ENCODE measurements at regions not wholly inside any gene's neighbourhood (a gene's known extent, or its start where the extent isn't known, plus 50 kb on each side); places are given as distances from the start of the nearest gene placed in this dataset.

DNA sequence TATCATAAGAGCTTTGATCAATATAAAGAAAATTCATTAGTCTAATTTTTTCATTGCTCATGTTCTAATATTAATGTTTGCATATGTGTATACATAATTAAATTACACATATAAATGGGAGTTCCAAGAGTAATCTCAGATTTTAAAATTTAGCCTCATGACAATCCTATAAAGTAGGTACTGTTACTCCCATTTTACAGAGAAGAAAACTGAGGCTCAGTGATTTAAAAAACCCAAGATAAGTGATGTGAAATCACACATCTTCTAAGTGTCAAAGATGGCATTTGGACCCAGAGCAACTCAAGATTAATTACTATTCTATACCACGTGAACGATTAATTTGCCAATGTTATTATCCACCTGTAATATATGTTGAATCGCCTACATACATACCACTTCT lies 122.3 kb downstream of the TM2D1 start:
- Histone ChIP-seq H3K36me3 (ENCODE audit: low read depth) (no peaks in the 10 kb centered on the region), H3K79me2 (ENCODE audit: insufficient read depth) (no peaks in the 10 kb centered on the region), H3K9me3 (ENCODE audit: low read depth) (no peaks in the 10 kb centered on the region), H3K27ac (no peak overlapping the region), H3K9ac (no peak overlapping the region), H4K20me1 (ENCODE audit: insufficient read depth) (no peaks in the 10 kb centered on the region), H3K4me1 (ENCODE audit: insufficient read depth) (peaks cover 40% of the 10 kb centered on the region), H2AFZ (no peak overlapping the region), H3K4me3 (no peak overlapping the region), H3K4me2 (ENCODE audit: unreplicated experiment) (no peak overlapping the region), H3K9me2 (ENCODE audit: insufficient read depth) (no peaks in the 10 kb centered on the region), H3K27me3 (replicated peaks; ENCODE audit: insufficient read depth) (no peaks in the 10 kb centered on the region), H3F3A (ENCODE audit: insufficient read depth) (peaks cover 36% of the 10 kb centered on the region)
- TF ChIP-seq EZH2 (IDR thresholded peaks at IDR 0.05; ENCODE audit: insufficient read depth, poor library complexity, severe bottlenecking): no peak
- no peak for TF ChIP-seq EZH2phosphoT487 (IDR thresholded peaks at IDR 0.05; ENCODE audit: insufficient read depth, low read depth)
- in situ Hi-C loops (cut with MboI): no loop called here
- DNase-seq: no peak
- 94 to 95% methylated on average over 3 of the region's 3 CpGs for WGBS, 2 experiments (ENCODE audit: low coverage in 1 of 2, low lambda C conversion rate in 2 of 2, missing lambda C conversion rate in 2 of 2)

DNA sequence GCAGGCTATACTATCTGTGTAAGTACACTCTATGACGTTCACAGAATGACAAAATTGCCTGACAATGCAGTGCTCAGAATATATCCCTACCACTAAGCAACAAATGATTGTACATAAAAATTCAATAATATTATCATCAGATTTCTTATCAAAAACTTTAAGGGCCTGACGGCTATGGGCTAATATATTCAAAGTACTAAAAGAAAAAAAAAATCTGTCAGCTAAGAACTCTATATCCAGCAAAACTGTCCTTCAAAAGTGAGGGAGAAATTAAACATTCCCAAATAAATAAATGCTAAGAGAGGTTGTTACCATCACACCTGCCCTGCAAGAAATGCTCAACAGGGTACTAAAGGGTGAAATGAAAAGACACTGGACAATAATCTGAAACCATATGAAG lies 127.3 kb downstream of the TM2D1 start:
- in situ Hi-C loops (cut with MboI): no loop called here
- Histone ChIP-seq H3K9ac (no peak overlapping the region), H4K20me1 (ENCODE audit: insufficient read depth) (no peaks in the 10 kb centered on the region), H3K4me3 (no peak overlapping the region), H3K27ac (no peak overlapping the region), H2AFZ (no peak overlapping the region), H3K36me3 (ENCODE audit: low read depth) (no peaks in the 10 kb centered on the region), H3K9me3 (ENCODE audit: low read depth) (no peaks in the 10 kb centered on the region), H3K27me3 (replicated peaks; ENCODE audit: insufficient read depth) (no peaks in the 10 kb centered on the region), H3F3A (ENCODE audit: insufficient read depth) (no peaks in the 10 kb centered on the region), H3K4me1 (ENCODE audit: insufficient read depth) (no peaks in the 10 kb centered on the region), H3K9me2 (ENCODE audit: insufficient read depth) (no peaks in the 10 kb centered on the region), H3K4me2 (ENCODE audit: unreplicated experiment) (no peak overlapping the region), H3K79me2 (ENCODE audit: insufficient read depth) (no peaks in the 10 kb centered on the region)
- no peak for DNase-seq
- TF ChIP-seq EZH2phosphoT487 (IDR thresholded peaks at IDR 0.05; ENCODE audit: insufficient read depth, low read depth) (no peak), EZH2 (IDR thresholded peaks at IDR 0.05; ENCODE audit: insufficient read depth, poor library complexity, severe bottlenecking) (no peak)
- 93 to 97% methylated on average over 2 of the region's 2 CpGs for WGBS, 2 experiments (ENCODE audit: low coverage in 1 of 2, low lambda C conversion rate in 2 of 2, missing lambda C conversion rate in 2 of 2)

DNA sequence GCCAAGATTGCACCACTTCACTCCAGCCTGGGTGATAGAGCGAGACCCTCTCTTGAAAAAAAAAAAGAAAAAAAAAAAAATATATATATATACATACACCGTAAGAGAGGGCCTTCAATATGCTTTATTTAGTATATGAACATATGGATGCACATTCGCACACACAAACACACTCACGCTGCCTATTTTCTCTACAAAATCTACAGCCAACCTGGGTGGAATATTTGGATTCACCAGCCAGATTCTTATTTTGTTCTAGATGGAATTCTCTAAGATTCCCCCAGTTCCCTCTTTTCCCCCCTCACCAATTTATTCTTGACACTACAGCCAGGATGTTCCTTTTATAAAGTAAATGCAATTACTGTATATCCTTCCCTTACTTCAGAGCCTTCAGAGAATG lies 131.6 kb downstream of the TM2D1 start:
- Histone ChIP-seq H3K4me3 (no peak overlapping the region), H3K27me3 (replicated peaks; ENCODE audit: insufficient read depth) (no peaks in the 10 kb centered on the region), H3K79me2 (ENCODE audit: insufficient read depth) (no peaks in the 10 kb centered on the region), H4K20me1 (ENCODE audit: insufficient read depth) (no peaks in the 10 kb centered on the region), H2AFZ (no peak overlapping the region), H3F3A (ENCODE audit: insufficient read depth) (no peaks in the 10 kb centered on the region), H3K9me2 (ENCODE audit: insufficient read depth) (no peaks in the 10 kb centered on the region), H3K4me1 (ENCODE audit: insufficient read depth) (0 out of 2 replicates have a peak, but pooled peaks cover 7% of the 10 kb centered on the region), H3K4me2 (ENCODE audit: unreplicated experiment) (no peak overlapping the region), H3K36me3 (ENCODE audit: low read depth) (no peaks in the 10 kb centered on the region), H3K9me3 (ENCODE audit: low read depth) (no peaks in the 10 kb centered on the region), H3K27ac (no peak overlapping the region), H3K9ac (no peak overlapping the region)
- 93 to 94% methylated on average over 4 of the region's 4 CpGs for WGBS, 2 experiments (ENCODE audit: low coverage in 1 of 2, low lambda C conversion rate in 2 of 2, missing lambda C conversion rate in 2 of 2)
- in situ Hi-C loops (cut with MboI): no loop called here
- DNase-seq: no peak
- TF ChIP-seq EZH2 (IDR thresholded peaks at IDR 0.05; ENCODE audit: insufficient read depth, poor library complexity, severe bottlenecking) (no peak), EZH2phosphoT487 (IDR thresholded peaks at IDR 0.05; ENCODE audit: insufficient read depth, low read depth) (no peak)

DNA sequence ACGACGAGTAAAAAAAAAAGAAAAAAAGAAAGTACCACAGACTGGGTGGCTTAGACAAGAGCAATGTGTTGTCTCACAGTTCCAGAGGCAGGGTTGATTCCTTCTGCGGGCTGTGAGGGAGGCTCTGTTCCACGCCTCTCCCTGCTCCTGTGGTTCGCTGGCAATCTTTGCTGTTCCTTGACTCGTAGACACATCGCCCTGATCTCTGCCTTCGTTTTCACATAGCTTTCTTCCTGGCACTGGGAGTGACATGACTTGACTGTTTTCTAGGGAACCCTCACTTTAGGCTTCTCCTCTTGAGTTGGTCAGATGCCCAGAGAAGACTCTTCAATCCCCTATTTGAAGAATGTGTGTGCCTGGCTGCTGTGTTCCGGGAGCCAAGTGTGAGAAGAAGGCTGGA lies 133.6 kb downstream of the TM2D1 start:
- WGBS, 2 experiments (ENCODE audit: low coverage in 1 of 2, low lambda C conversion rate in 2 of 2, missing lambda C conversion rate in 2 of 2): 4% methylated on average over 9 of the region's 9 CpGs
- Histone ChIP-seq H3K4me2 (ENCODE audit: unreplicated experiment) (peak overlapping the region; percentile 92), H3K36me3 (ENCODE audit: low read depth) (no peaks in the 10 kb centered on the region), H2AFZ (peak overlapping the region; percentile 92), H3K4me3 (peak overlapping the region; percentile 69), H3K79me2 (ENCODE audit: insufficient read depth) (no peaks in the 10 kb centered on the region), H4K20me1 (ENCODE audit: insufficient read depth) (no peaks in the 10 kb centered on the region), H3F3A (ENCODE audit: insufficient read depth) (no peaks in the 10 kb centered on the region), H3K9me2 (ENCODE audit: insufficient read depth) (no peaks in the 10 kb centered on the region), H3K9me3 (ENCODE audit: low read depth) (no peaks in the 10 kb centered on the region), H3K27me3 (replicated peaks; ENCODE audit: insufficient read depth) (no peaks in the 10 kb centered on the region), H3K4me1 (ENCODE audit: insufficient read depth) (0 out of 2 replicates have a peak, but pooled peaks cover 7% of the 10 kb centered on the region), H3K27ac (no peak overlapping the region), H3K9ac (peak overlapping the region; percentile 53)
- DNase-seq: peak; percentile 72
- TF ChIP-seq EZH2 (IDR thresholded peaks at IDR 0.05; ENCODE audit: insufficient read depth, poor library complexity, severe bottlenecking) (no peak), EZH2phosphoT487 (IDR thresholded peaks at IDR 0.05; ENCODE audit: insufficient read depth, low read depth) (no peak)
- in situ Hi-C loops (cut with MboI): no loop called here

All from GM23248 (cell line).